ENCODE measurements at regions not wholly inside any gene's neighbourhood (a gene's known extent, or its start where the extent isn't known, plus 50 kb on each side); places are given as distances from the start of the nearest gene placed in this dataset.
"Not testable (repeated sequence)": the region's sequence is repeated elsewhere in the genome, so short reads cannot be mapped to it uniquely, and the experiment has no call there.

- Histone ChIP-seq H3K9me3 (ENCODE audit: insufficient read depth, low read length) (no peaks in the 10 kb centered on the region), H3K36me3 (ENCODE audit: low read length) (no peaks in the 10 kb centered on the region), H3F3A (ENCODE audit: insufficient read depth) (no peaks in the 10 kb centered on the region), H3K9me2 (replicated peaks; ENCODE audit: insufficient read depth, low read length) (no peaks in the 10 kb centered on the region), H2AFZ (ENCODE audit: low read depth, low read length, severe bottlenecking) (no peak overlapping the region), H3K4me3 (ENCODE audit: insufficient read depth, low read length, poor library complexity, severe bottlenecking) (no peak overlapping the region), H3K27ac (ENCODE audit: low read depth, low read length) (no peak overlapping the region), H3K9ac (ENCODE audit: low read length) (no peak overlapping the region), H3K4me2 (ENCODE audit: low read depth, low read length, poor library complexity, severe bottlenecking) (no peak overlapping the region), H4K20me1 (ENCODE audit: low read depth, low read length) (no peaks in the 10 kb centered on the region), H3K27me3 (ENCODE audit: low read length) (no peaks in the 10 kb centered on the region), H3K79me2 (ENCODE audit: insufficient read depth, low read length) (no peaks in the 10 kb centered on the region)
- TF ChIP-seq CTCF (IDR thresholded peaks at IDR 0.05; ENCODE audit: insufficient read depth, low read length, poor library complexity, severe bottlenecking) (no peak), EZH2phosphoT487 (conservative IDR thresholded peaks at IDR 0.05; ENCODE audit: low read length) (no peak)
These were observed 239.8 kb downstream of the FZD1 start for GRCh38 chr7:91503934-91504555.

- Histone ChIP-seq H3F3A (ENCODE audit: insufficient read depth) (no peaks in the 10 kb centered on the region), H4K20me1 (ENCODE audit: low read depth, low read length) (no peaks in the 10 kb centered on the region), H3K27me3 (ENCODE audit: low read length) (no peaks in the 10 kb centered on the region), H3K4me3 (ENCODE audit: insufficient read depth, low read length, poor library complexity, severe bottlenecking) (no peak overlapping the region), H3K27ac (ENCODE audit: low read depth, low read length) (no peak overlapping the region), H3K79me2 (ENCODE audit: insufficient read depth, low read length) (no peaks in the 10 kb centered on the region), H3K36me3 (ENCODE audit: low read length) (no peaks in the 10 kb centered on the region), H3K9ac (ENCODE audit: low read length) (no peak overlapping the region), H2AFZ (ENCODE audit: low read depth, low read length, severe bottlenecking) (no peak overlapping the region), H3K9me3 (ENCODE audit: insufficient read depth, low read length) (no peaks in the 10 kb centered on the region), H3K4me2 (ENCODE audit: low read depth, low read length, poor library complexity, severe bottlenecking) (no peak overlapping the region), H3K9me2 (replicated peaks; ENCODE audit: insufficient read depth, low read length) (no peaks in the 10 kb centered on the region)
- TF ChIP-seq EZH2phosphoT487 (conservative IDR thresholded peaks at IDR 0.05; ENCODE audit: low read length) (no peak), CTCF (IDR thresholded peaks at IDR 0.05; ENCODE audit: insufficient read depth, low read length, poor library complexity, severe bottlenecking) (no peak)
These were observed 240.7 kb downstream of the FZD1 start for GRCh38 chr7:91504919-91505318.

GRCh38 chr7:91506966-91507365, 242.7 kb downstream of the FZD1 start:
- H3K9me3 ChIP-seq (ENCODE audit: insufficient read depth, low read length); H3K27me3 ChIP-seq (ENCODE audit: low read length); H3K79me2 ChIP-seq (ENCODE audit: insufficient read depth, low read length); H3K27ac ChIP-seq (ENCODE audit: low read depth, low read length); H3F3A ChIP-seq (ENCODE audit: insufficient read depth); H3K9ac ChIP-seq (ENCODE audit: low read length); H2AFZ ChIP-seq (ENCODE audit: low read depth, low read length, severe bottlenecking); H3K4me2 ChIP-seq (ENCODE audit: low read depth, low read length, poor library complexity, severe bottlenecking); H3K4me3 ChIP-seq (ENCODE audit: insufficient read depth, low read length, poor library complexity, severe bottlenecking); H3K36me3 ChIP-seq (ENCODE audit: low read length); H3K9me2 ChIP-seq (replicated peaks; ENCODE audit: insufficient read depth, low read length); H4K20me1 ChIP-seq (ENCODE audit: low read depth, low read length): not testable (repeated sequence)

- not testable (repeated sequence) for H2AFZ ChIP-seq (ENCODE audit: low read depth, low read length, severe bottlenecking); H3K9me3 ChIP-seq (ENCODE audit: insufficient read depth, low read length); H3K9ac ChIP-seq (ENCODE audit: low read length); H3K36me3 ChIP-seq (ENCODE audit: low read length); H3K4me2 ChIP-seq (ENCODE audit: low read depth, low read length, poor library complexity, severe bottlenecking); H4K20me1 ChIP-seq (ENCODE audit: low read depth, low read length); H3K9me2 ChIP-seq (replicated peaks; ENCODE audit: insufficient read depth, low read length); H3K79me2 ChIP-seq (ENCODE audit: insufficient read depth, low read length); H3K4me3 ChIP-seq (ENCODE audit: insufficient read depth, low read length, poor library complexity, severe bottlenecking); H3K27ac ChIP-seq (ENCODE audit: low read depth, low read length); H3K27me3 ChIP-seq (ENCODE audit: low read length); H3F3A ChIP-seq (ENCODE audit: insufficient read depth)
These were observed 247.6 kb downstream of the FZD1 start for GRCh38 chr7:91511861-91512260.

All from SU-DHL-6 (cell line).